ENCODE measurements at regions not wholly inside any gene's neighbourhood (a gene's known extent, or its start where the extent isn't known, plus 50 kb on each side); places are given as distances from the start of the nearest gene placed in this dataset.

- DNase-seq (ENCODE audit: low read depth), result no peak
Measured at GRCh38 chr3:150216866-150217600, 191.1 kb upstream of the TSC22D2 start.

GRCh38 chr3:150216041-150216811, 191.9 kb upstream of the TSC22D2 start:
- no peak for DNase-seq (ENCODE audit: low read depth)

- no peak for DNase-seq (ENCODE audit: low read depth)
Measured at GRCh38 chr3:150215616-150216015, 192.5 kb upstream of the TSC22D2 start.

GRCh38 chr3:150213577-150213976, 194.5 kb upstream of the TSC22D2 start:
- no peak for DNase-seq (ENCODE audit: low read depth)

- no peak for DNase-seq (ENCODE audit: low read depth)
Measured at GRCh38 chr3:150210461-150211110, 197.5 kb upstream of the TSC22D2 start.

- no peak for DNase-seq (ENCODE audit: low read depth)
Measured at GRCh38 chr3:150203273-150203672, 204.8 kb upstream of the TSC22D2 start.

GRCh38 chr3:150202711-150203110, 205.4 kb upstream of the TSC22D2 start:
- DNase-seq (ENCODE audit: low read depth), result no peak

GRCh38 chr3:150194957-150195356, 213.1 kb upstream of the TSC22D2 start:
- DNase-seq (ENCODE audit: low read depth), result no peak

GRCh38 chr3:150194513-150194912, 213.6 kb upstream of the TSC22D2 start:
- no peak for DNase-seq (ENCODE audit: low read depth)

GRCh38 chr3:150184426-150185071, 213.9 kb upstream of the PFN2 start:
- DNase-seq (ENCODE audit: low read depth), result no peak

GRCh38 chr3:150183678-150184425, 213.2 kb upstream of the PFN2 start:
- DNase-seq (ENCODE audit: low read depth), result peak; percentile 60

GRCh38 chr3:150180334-150180733, 209.6 kb upstream of the PFN2 start:
- peak; percentile 62 for DNase-seq (ENCODE audit: low read depth)

- DNase-seq (ENCODE audit: low read depth), result no peak
Measured at GRCh38 chr3:150179330-150179729, 208.6 kb upstream of the PFN2 start.

GRCh38 chr3:150177673-150178381, 207.1 kb upstream of the PFN2 start:
- DNase-seq (ENCODE audit: low read depth), result peak; percentile 40

- DNase-seq (ENCODE audit: low read depth), result no peak
Measured at GRCh38 chr3:150174179-150174578, 203.5 kb upstream of the PFN2 start.

GRCh38 chr3:150172356-150172755, 201.7 kb upstream of the PFN2 start:
- no peak for DNase-seq (ENCODE audit: low read depth)

GRCh38 chr3:150170852-150171520, 200.3 kb upstream of the PFN2 start:
- DNase-seq (ENCODE audit: low read depth), result no peak

GRCh38 chr3:150169330-150169940, 198.7 kb upstream of the PFN2 start:
- no peak for DNase-seq (ENCODE audit: low read depth)

- DNase-seq (ENCODE audit: low read depth), result peak; percentile 46
Measured at GRCh38 chr3:150168698-150169097, 198.0 kb upstream of the PFN2 start.
